HCT116 (cell line): ENCODE measurements at regions not wholly inside any gene's neighbourhood (a gene's known extent, or its start where the extent isn't known, plus 50 kb on each side); places are given as distances from the start of the nearest gene placed in this dataset.

Experiments
- ATAC-seq: fragments of 200-7000 bp; cut with Tn5 transposase; 2 replicates; pipeline ENCODE4 v1.9.1; 2020; ENCODE audit warnings: mild to moderate bottlenecking, moderate library complexity
- BruUV-seq: library from RNA; stranded (reverse); fragments of 400-500 nt; replicated peaks from 2 replicates; lab custom pipeline; 2021; lab: Mats Ljungman, UMichigan
- CTCF ChIA-PET: fragments of 300-600 bp; sonication (Branson Sonifier 250); formaldehyde crosslinking; loops from one replicate; lab custom pipeline; 2021; ENCODE audit warnings: antibody characterized with exemption; lab: Charles Lee
- POLR2A ChIA-PET: fragments of 300-600, 350-600 bp; sonication (Branson Sonifier 250); formaldehyde crosslinking; loops from one replicate; lab custom pipeline; 2021; ENCODE audit warnings: antibody characterized with exemption; lab: Charles Lee
- RAD21 ChIA-PET, 2 experiments: fragments of 300-600 bp; sonication (Branson Sonifier 250); formaldehyde crosslinking; loops; one replicate each; lab custom pipeline; 2023; ENCODE audit warnings: low total read pairs in 2 of 2; ENCODE audit not compliant: uncharacterized antibody in 2 of 2, unreplicated experiment in 2 of 2, low non-redundant PET in 1 of 2; lab: Charles Lee
- DNase-seq: peaks from one replicate; pipeline ENCODE4 v3.0.0-alpha.2; 2010; ENCODE audit warnings: low read depth, low spot score
- H2AFZ ChIP-seq: fragments of 200-600 bp; shearing (Covaris generic), sonication (generic); 2 replicates; pipeline ENCODE4 v1.6.1; 2017; ENCODE audit warnings: low read depth, mixed run types, mixed read lengths, antibody characterized with exemption, low read length; ENCODE audit not compliant: poor library complexity, severe bottlenecking
- H3K27ac ChIP-seq: 2 replicates; pipeline ENCODE4 v1.5.1; 2012; ENCODE audit warnings: low read depth, low read length
- H3K27me3 ChIP-seq: fragments of 200-600 bp; sonication (generic); 2 replicates; pipeline ENCODE4 v1.6.1; 2016; ENCODE audit warnings: mixed run types, low read length, mixed read lengths; ENCODE audit not compliant: insufficient read depth
- H3K36me3 ChIP-seq, 2 experiments: fragments of 200-500 bp in 1 of 2; fragments of 200-600 bp in 1 of 2; sonication (Bioruptor generic) in 1 of 2; sonication (generic) in 1 of 2; 2 replicates each; pipeline versions ENCODE4 v1.5.1 to v1.6.1; 2014 to 2016; ENCODE audit warnings: low read length in 2 of 2, inconsistent platforms in 1 of 2, mixed read lengths in 1 of 2, mixed run types in 1 of 2; ENCODE audit not compliant: insufficient read depth in 2 of 2, control insufficient read depth in 1 of 2
- H3K4me1 ChIP-seq, 2 experiments: fragments of 200-600 bp in 1 of 2; sonication (generic) in 1 of 2; 2 replicates each; pipeline versions ENCODE4 v1.5.1 to v1.6.1; 2012 to 2017; ENCODE audit warnings: low read length in 2 of 2, inconsistent platforms in 1 of 2, mild to moderate bottlenecking in 1 of 2, mixed read lengths in 1 of 2, mixed run types in 1 of 2, moderate library complexity in 1 of 2; ENCODE audit not compliant: insufficient read depth in 2 of 2, control insufficient read depth in 1 of 2
- H3K4me2 ChIP-seq: fragments of 200-600 bp; sonication (generic); 2 replicates; pipeline ENCODE4 v1.6.1; 2017; ENCODE audit warnings: mixed run types, low read length, mixed read lengths
- H3K4me3 ChIP-seq, 2 experiments: fragments of 200-600 bp in 1 of 2; sonication (generic) in 1 of 2; replicated peaks in 1 of 2; 2 replicates each; pipeline ENCODE4 v1.5.1; 2011 to 2016; ENCODE audit warnings: low read length in 2 of 2, control low read depth in 1 of 2, low read depth in 1 of 2, mild to moderate bottlenecking in 1 of 2, mixed read lengths in 1 of 2, mixed run types in 1 of 2
- H3K79me2 ChIP-seq: fragments of 200-600 bp; sonication (generic); 2 replicates; pipeline ENCODE4 v1.6.1; 2017; ENCODE audit warnings: mild to moderate bottlenecking, mixed run types, low read length, moderate library complexity, mixed read lengths; ENCODE audit not compliant: insufficient read depth
- H3K9ac ChIP-seq: fragments of 200-600 bp; sonication (generic); 2 replicates; pipeline ENCODE4 v1.6.1; 2016; ENCODE audit warnings: low read length, mixed read lengths
- H3K9me2 ChIP-seq: fragments of 200-600 bp; sonication (generic), shearing (Covaris generic); 2 replicates; pipeline ENCODE4 v1.6.1; 2017; ENCODE audit warnings: mixed run types, mild to moderate bottlenecking, moderate library complexity; ENCODE audit not compliant: insufficient read depth
- H3K9me3 ChIP-seq, 2 experiments: fragments of 200-500 bp in 1 of 2; fragments of 200-600 bp in 1 of 2; sonication (Bioruptor generic) in 1 of 2; sonication (generic) in 1 of 2; 2 replicates each; pipeline ENCODE4 v1.6.1; 2014 to 2017; ENCODE audit warnings: low read length in 2 of 2, mixed read lengths in 2 of 2, inconsistent platforms in 1 of 2, low read depth in 1 of 2, mild to moderate bottlenecking in 1 of 2, mixed run types in 1 of 2, moderate library complexity in 1 of 2; ENCODE audit not compliant: control insufficient read depth in 1 of 2, insufficient read depth in 1 of 2
- H4K20me1 ChIP-seq: fragments of 200-600 bp; sonication (generic), shearing (Covaris generic); 2 replicates; pipeline ENCODE4 v1.6.1; 2017; ENCODE audit warnings: mixed run types, mild to moderate bottlenecking, moderate library complexity; ENCODE audit not compliant: insufficient read depth
- CBX3 ChIP-seq: IDR thresholded peaks from 2 replicates; pipeline ENCODE4 v1.6.1; 2012; ENCODE audit warnings: low read depth
- ELF1 ChIP-seq: IDR thresholded peaks from 2 replicates; pipeline ENCODE4 v1.6.1; 2012; ENCODE audit warnings: low read depth, borderline replicate concordance
- EZH2phosphoT487 ChIP-seq: fragments of 200-600 bp; IDR thresholded peaks from 2 replicates; pipeline ENCODE4 v1.6.1; 2018; ENCODE audit warnings: antibody characterized with exemption, borderline replicate concordance
- FOSL1 ChIP-seq: IDR thresholded peaks from 2 replicates; pipeline ENCODE4 v1.6.1; 2012; ENCODE audit warnings: low read depth
- JUND ChIP-seq: IDR thresholded peaks from 2 replicates; pipeline ENCODE4 v1.6.1; 2012
- POLR2AphosphoS5 ChIP-seq: IDR thresholded peaks from 2 replicates; pipeline ENCODE4 v1.6.1; 2011; ENCODE audit warnings: mild to moderate bottlenecking, low read depth, low read length, moderate library complexity
- RAD21 ChIP-seq: IDR thresholded peaks from 2 replicates; pipeline ENCODE4 v1.6.1; 2012; ENCODE audit warnings: low read depth, mild to moderate bottlenecking
- SP1 ChIP-seq: IDR thresholded peaks from 2 replicates; pipeline ENCODE4 v1.6.1; 2012; ENCODE audit warnings: low read depth
- TCF7L2 ChIP-seq: IDR thresholded peaks from 2 replicates; pipeline ENCODE4 v1.7.0; 2011; ENCODE audit warnings: borderline replicate concordance, inconsistent platforms; ENCODE audit not compliant: insufficient read depth, insufficient read length; ENCODE audit errors: extremely low read depth
- ZFX ChIP-seq: fragments of 450-650 bp; IDR thresholded peaks from 2 replicates; pipeline ENCODE4 v1.6.1; 2017
- ZNF274 ChIP-seq: fragments of 200-500 bp; sonication (Bioruptor generic); IDR thresholded peaks from 2 replicates; pipeline ENCODE4 v1.6.1; 2014; ENCODE audit warnings: mild to moderate bottlenecking, low read depth, low read length, inconsistent platforms
- intact Hi-C: fragments of 100-400 bp; cut with micrococcal nuclease; formaldehyde crosslinking; loops from 2 replicates; pipeline ENCODE4 v1.10.0; 2022
- TF ChIP-seq, protein P1 (sequence below): IDR thresholded peaks from 2 replicates; pipeline ENCODE4 v1.6.1; 2011; ENCODE audit warnings: mild to moderate bottlenecking, low read length, moderate library complexity; ENCODE audit not compliant: insufficient replicate concordance; ENCODE audit errors: extremely low read depth
- TF ChIP-seq, protein P2 (sequence below): IDR thresholded peaks from 2 replicates; pipeline ENCODE4 v1.6.1; 2012
- TF ChIP-seq, protein P3 (sequence below), 3 experiments: fragments of 200-600 bp in 1 of 3; sonication (generic) in 1 of 3; IDR thresholded peaks in 2 of 3; conservative IDR thresholded peaks in 1 of 3; 2 replicates each; pipeline ENCODE4 v1.5.1; 2012 to 2017; ENCODE audit warnings: low read depth in 2 of 3, low read length in 2 of 3, antibody characterized with exemption in 1 of 3, borderline replicate concordance in 1 of 3, control low read depth in 1 of 3, mild to moderate bottlenecking in 1 of 3, mixed read lengths in 1 of 3, mixed run types in 1 of 3, moderate library complexity in 1 of 3; ENCODE audit not compliant: insufficient read depth in 1 of 3
- TF ChIP-seq, protein P4 (sequence below): IDR thresholded peaks from 2 replicates; pipeline ENCODE4 v1.6.1; 2012

DNA sequence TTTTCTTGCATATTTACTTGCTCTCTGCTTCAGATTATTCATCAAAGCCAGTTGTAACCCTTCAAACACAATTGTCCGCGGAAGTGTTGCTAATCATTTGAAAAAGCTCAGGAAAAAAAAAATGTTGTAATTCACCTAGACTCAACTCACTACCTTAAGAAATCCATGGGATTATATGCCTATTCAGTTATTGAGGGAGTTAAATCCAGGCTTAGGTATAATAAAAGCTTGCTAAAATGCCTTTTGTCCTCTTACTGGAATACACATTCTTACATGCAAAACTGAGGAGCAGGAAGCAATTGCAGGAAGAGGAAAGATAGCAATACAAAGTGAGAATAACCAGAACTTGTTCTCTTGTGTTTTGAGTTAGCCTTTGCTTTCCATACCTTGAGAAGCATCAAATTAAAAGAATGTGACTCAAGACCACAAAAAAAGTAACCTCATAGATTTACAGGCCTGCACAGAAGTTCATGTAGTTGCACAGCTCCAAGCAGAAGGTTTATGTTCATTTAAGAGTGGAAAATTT lies 91.4 kb upstream of the FAM241A start:
- TF ChIP-seq TCF7L2 (no peak), ELF1 (no peak), CBX3 (no peak), POLR2AphosphoS5 (no peak), JUND (no peak), FOSL1 (no peak), EZH2phosphoT487 (no peak), RAD21 (no peak)
- TF ChIP-seq, protein P1, sequence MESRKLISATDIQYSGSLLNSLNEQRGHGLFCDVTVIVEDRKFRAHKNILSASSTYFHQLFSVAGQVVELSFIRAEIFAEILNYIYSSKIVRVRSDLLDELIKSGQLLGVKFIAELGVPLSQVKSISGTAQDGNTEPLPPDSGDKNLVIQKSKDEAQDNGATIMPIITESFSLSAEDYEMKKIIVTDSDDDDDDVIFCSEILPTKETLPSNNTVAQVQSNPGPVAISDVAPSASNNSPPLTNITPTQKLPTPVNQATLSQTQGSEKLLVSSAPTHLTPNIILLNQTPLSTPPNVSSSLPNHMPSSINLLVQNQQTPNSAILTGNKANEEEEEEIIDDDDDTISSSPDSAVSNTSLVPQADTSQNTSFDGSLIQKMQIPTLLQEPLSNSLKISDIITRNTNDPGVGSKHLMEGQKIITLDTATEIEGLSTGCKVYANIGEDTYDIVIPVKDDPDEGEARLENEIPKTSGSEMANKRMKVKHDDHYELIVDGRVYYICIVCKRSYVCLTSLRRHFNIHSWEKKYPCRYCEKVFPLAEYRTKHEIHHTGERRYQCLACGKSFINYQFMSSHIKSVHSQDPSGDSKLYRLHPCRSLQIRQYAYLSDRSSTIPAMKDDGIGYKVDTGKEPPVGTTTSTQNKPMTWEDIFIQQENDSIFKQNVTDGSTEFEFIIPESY, result no peak
- RAD21 ChIA-PET, result no interaction called here
- Histone ChIP-seq H4K20me1 (no peaks in the 10 kb centered on the region), H3K4me3 (no peak overlapping the region), H3K9me2 (no peaks in the 10 kb centered on the region), H3K27me3 (no peaks in the 10 kb centered on the region), H2AFZ (no peak overlapping the region), H3K4me1 (no peaks in the 10 kb centered on the region), H3K36me3 (no peaks in the 10 kb centered on the region), H3K9me3 (no peaks in the 10 kb centered on the region), H3K9ac (no peak overlapping the region), H3K79me2 (no peaks in the 10 kb centered on the region), H3K4me2 (no peak overlapping the region), H3K27ac (no peak overlapping the region)
- BruUV-seq, result no TSS peak
- POLR2A ChIA-PET, result no interaction called here
- DNase-seq, result no peak
- intact Hi-C loops, result no loop called here
- CTCF ChIA-PET, result no interaction called here
- ATAC-seq, result no peak

DNA sequence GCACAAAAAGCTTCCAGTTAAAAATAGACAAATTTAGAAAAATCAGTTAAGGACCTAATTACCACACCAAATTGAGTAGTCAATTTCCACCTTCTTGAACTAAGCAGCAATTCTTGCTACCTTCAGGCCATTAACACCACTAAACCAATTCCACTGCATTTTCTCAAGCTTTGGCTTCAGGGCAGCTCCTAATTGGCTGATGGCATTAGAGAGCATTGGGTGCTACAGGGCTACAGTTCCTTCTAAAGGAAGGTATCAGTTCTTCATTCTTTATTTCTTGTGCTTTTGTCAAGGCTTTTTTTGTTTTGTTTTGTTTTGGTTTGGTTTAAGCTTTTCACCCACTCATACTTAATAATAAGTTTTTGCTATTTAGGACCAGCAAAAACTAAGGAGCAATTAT lies 90.2 kb upstream of the FAM241A start:
- Histone ChIP-seq H3K9ac (no peak overlapping the region), H3K4me3 (no peak overlapping the region), H4K20me1 (no peaks in the 10 kb centered on the region), H3K9me2 (no peaks in the 10 kb centered on the region), H3K27ac (no peak overlapping the region), H3K36me3 (no peaks in the 10 kb centered on the region), H3K79me2 (no peaks in the 10 kb centered on the region), H3K4me2 (no peak overlapping the region), H3K27me3 (no peaks in the 10 kb centered on the region), H3K9me3 (no peaks in the 10 kb centered on the region), H3K4me1 (no peaks in the 10 kb centered on the region), H2AFZ (no peak overlapping the region)
- ATAC-seq (no peak), DNase-seq (no peak)
- intact Hi-C loops, result no loop called here
- ChIA-PET RAD21 (no interaction called here), CTCF (no interaction called here), POLR2A (no interaction called here)
- no TSS peak for BruUV-seq
- TF ChIP-seq FOSL1 (no peak), TCF7L2 (no peak), ZFX (no peak), ZNF274 (no peak), EZH2phosphoT487 (no peak), RAD21 (no peak), SP1 (no peak)
- TF ChIP-seq, protein P2, sequence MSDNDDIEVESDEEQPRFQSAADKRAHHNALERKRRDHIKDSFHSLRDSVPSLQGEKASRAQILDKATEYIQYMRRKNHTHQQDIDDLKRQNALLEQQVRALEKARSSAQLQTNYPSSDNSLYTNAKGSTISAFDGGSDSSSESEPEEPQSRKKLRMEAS, result no peak
- TF ChIP-seq, protein P3, sequence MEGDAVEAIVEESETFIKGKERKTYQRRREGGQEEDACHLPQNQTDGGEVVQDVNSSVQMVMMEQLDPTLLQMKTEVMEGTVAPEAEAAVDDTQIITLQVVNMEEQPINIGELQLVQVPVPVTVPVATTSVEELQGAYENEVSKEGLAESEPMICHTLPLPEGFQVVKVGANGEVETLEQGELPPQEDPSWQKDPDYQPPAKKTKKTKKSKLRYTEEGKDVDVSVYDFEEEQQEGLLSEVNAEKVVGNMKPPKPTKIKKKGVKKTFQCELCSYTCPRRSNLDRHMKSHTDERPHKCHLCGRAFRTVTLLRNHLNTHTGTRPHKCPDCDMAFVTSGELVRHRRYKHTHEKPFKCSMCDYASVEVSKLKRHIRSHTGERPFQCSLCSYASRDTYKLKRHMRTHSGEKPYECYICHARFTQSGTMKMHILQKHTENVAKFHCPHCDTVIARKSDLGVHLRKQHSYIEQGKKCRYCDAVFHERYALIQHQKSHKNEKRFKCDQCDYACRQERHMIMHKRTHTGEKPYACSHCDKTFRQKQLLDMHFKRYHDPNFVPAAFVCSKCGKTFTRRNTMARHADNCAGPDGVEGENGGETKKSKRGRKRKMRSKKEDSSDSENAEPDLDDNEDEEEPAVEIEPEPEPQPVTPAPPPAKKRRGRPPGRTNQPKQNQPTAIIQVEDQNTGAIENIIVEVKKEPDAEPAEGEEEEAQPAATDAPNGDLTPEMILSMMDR (IDR thresholded peaks at IDR 0.05 in 2 of 3, conservative IDR thresholded peaks at IDR 0.05 in 1 of 3; ENCODE audit: borderline replicate concordance in 1 of 3, insufficient read depth in 1 of 3, low read depth in 2 of 3, low read length in 2 of 3), result no peak
- TF ChIP-seq, protein P4, sequence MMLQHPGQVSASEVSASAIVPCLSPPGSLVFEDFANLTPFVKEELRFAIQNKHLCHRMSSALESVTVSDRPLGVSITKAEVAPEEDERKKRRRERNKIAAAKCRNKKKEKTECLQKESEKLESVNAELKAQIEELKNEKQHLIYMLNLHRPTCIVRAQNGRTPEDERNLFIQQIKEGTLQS, result no peak
